Astrocyte of the cerebellum (primary cell): ENCODE measurements at regions not wholly inside any gene's neighbourhood (a gene's known extent, or its start where the extent isn't known, plus 50 kb on each side); places are given as distances from the start of the nearest gene placed in this dataset.

Experiments used
- DNase-seq: peaks from one replicate; pipeline ENCODE4 v3.0.0-alpha.2; 2011; ENCODE audit warnings: low read depth
- H3K4me3 ChIP-seq: 2 replicates; pipeline ENCODE4 v1.5.1; 2011; ENCODE audit warnings: mild to moderate bottlenecking, low read depth, low read length, moderate library complexity
- CTCF ChIP-seq: IDR thresholded peaks from 2 replicates; pipeline ENCODE4 v1.5.1; 2012; ENCODE audit warnings: low read length, low read depth, moderate library complexity, mild to moderate bottlenecking; ENCODE audit errors: missing control alignments
- in situ Hi-C: cut with HindIII; loops from 2 replicates; pipeline ENCODE4 v1.10.0; 2017; ENCODE audit warnings: low sequenced_read_pairs

- TF ChIP-seq CTCF = no peak
- no peak for DNase-seq
- in situ Hi-C loops = no loop called here
- H3K4me3 ChIP-seq = no peak overlapping the region
Measured at GRCh38 chr15:93200837-93201226, 111.8 kb upstream of the RGMA start.

- no peak for TF ChIP-seq CTCF
- no peak overlapping the region for H3K4me3 ChIP-seq
- in situ Hi-C loops = no loop called here
- no peak for DNase-seq
Measured at GRCh38 chr15:93200081-93200836, 111.2 kb upstream of the RGMA start.

GRCh38 chr15:93196135-93196670, 107.2 kb upstream of the RGMA start:
- H3K4me3 ChIP-seq = no peak overlapping the region
- in situ Hi-C loops = no loop called here
- no peak for DNase-seq
- TF ChIP-seq CTCF = no peak

- in situ Hi-C loops = no loop called here
- no peak for TF ChIP-seq CTCF
- H3K4me3 ChIP-seq = no peak overlapping the region
- DNase-seq = no peak
Measured at GRCh38 chr15:93195109-93195508, 106.1 kb upstream of the RGMA start.

- no peak for DNase-seq
- no peak overlapping the region for H3K4me3 ChIP-seq
- no peak for TF ChIP-seq CTCF
- in situ Hi-C loops = no loop called here
Measured at GRCh38 chr15:93190238-93190637, 101.2 kb upstream of the RGMA start.

GRCh38 chr15:93189561-93189960, 100.5 kb upstream of the RGMA start:
- in situ Hi-C loops = no loop called here
- no peak overlapping the region for H3K4me3 ChIP-seq
- no peak for TF ChIP-seq CTCF
- DNase-seq = no peak
